ENCODE measurements at regions not wholly inside any gene's neighbourhood (a gene's known extent, or its start where the extent isn't known, plus 50 kb on each side); places are given as distances from the start of the nearest gene placed in this dataset.
"Not testable (repeated sequence)": the region's sequence is repeated elsewhere in the genome, so short reads cannot be mapped to it uniquely, and the experiment has no call there.

DNA sequence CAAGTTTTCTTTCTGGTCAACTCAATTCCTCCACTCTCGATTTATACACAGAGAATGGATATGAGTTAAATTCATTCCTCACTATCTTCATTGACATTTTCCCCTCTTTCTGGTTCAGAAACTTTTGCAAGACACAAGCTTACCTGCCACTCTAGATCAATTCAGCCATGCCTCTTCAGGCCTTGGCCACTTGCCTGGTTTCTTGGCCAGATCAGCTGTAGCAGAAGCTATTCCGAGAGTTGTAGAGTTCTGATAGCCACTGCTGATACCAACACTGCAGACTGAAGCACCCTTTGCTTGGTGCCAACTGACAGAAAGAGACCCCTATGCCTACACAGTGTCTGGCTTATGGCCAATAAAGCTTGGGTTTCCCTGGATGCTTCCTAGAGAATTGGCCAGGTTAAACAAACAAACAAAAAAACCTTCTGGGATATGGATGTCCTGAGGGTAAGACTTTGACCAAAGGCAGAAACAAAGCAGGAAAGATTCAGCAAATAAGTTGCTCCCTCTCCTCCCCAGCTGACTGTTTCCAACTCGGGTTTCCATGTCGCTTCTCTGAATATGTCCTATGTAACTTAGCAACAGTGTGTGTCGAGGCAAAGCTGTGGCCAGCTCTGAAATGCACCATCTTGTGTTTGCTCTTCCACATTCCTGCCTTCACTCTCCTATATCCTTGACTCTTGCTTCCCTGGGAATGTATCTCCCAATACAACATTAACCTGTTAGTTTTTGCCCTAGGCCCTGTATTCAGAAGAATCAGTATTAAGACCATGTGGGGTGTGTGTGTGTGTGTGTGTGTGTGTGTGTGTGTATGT lies 521.6 kb downstream of the EPHA3 start:
- no peak for DNase-seq (ENCODE audit: low spot score)

DNA sequence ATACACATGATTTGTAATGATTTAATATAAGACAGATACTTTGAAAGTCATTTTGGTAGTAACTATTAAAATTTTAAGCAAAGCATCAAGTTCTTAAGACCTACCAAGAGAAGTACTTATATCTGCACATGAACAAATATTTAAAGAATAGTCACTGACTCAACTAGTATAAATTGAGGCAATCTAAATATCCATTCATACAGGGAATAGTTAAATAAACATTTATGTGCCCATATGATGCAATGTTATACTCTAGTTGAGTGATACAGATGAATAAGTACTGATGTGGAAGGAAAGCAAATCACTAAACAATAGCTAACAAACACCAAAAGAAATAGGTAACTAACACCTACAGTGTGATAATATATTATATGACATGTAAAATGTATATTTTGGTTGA lies 527.7 kb downstream of the EPHA3 start:
- no peak for DNase-seq (ENCODE audit: low spot score)

DNA sequence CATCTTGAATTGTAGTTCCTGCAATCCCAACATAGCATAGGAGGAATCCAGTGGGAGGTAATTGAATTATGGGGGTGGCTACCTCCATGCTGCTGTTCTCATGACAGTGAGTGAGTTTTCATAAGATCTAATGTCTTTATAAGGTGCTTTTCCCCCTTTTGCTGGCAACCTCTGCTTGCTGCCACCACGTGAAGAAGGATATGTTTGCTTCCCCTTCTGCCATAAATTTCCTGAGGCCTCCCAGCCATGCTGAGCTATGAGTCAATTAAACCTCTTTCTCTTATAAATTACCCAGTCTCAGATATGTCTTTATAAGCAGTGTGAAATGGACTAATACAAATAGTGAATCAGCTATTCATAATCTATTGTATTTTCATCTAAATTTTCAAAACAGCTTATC lies 537.3 kb downstream of the EPHA3 start:
- DNase-seq (ENCODE audit: low spot score): no peak

DNA sequence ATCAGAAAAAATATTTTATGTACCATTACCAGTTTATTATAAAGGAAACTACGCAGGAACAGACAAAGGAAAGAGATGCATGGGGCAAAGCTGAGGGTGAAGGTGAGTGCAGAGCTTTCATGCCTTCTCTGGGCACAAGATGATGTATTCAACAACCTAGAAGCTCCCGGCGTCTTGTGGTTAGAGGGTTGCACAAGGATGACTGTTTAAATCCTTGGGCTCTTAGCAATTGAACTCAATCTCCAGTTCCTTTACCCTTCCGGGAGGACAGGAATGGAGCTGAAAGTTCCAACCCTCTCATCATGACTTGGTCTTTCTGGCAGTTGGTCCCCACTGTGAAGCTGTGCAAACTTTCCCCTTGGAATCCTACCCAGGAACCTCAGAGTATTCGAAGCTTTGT lies 542.0 kb downstream of the EPHA3 start:
- no peak for DNase-seq (ENCODE audit: low spot score)

DNA sequence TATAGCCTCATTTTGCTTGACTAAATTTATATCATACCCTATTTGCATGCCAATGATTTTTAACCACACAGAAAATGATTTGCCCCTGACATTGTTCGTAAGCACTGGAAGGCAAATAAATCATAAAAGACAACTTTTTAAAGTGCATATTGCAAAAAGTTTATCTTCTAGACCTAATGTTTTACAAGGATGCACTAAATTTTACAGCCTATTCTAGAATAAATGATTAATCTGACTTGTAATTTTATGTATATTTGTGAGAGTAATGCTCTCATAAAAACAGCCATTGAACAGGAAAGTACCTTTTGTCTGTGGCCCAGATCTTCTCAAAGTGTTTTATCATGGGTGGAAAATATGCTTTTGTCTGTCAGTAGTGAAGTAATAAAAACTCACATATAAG lies 546.6 kb downstream of the EPHA3 start:
- DNase-seq (ENCODE audit: low spot score): no peak

DNA sequence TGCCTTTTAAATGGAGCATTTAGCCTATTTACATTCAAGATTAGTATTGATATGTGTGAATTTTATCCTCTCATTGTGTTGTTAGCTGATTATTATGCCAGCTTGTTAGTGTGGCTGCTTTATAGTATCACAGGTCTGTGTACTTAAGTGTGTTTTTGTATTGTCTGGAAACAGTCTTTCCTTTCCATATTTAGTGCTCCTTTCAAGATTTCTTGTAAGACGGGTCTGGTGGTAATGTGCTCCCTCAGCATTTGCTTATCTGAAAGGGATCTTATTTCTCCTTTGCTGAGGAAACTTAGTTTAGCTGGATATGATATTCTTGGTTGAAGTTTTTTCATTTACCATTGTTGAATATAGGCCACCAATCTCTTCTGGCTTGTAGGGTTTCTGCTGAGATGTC lies 549.0 kb downstream of the EPHA3 start:
- DNase-seq (ENCODE audit: low spot score): no peak

DNA sequence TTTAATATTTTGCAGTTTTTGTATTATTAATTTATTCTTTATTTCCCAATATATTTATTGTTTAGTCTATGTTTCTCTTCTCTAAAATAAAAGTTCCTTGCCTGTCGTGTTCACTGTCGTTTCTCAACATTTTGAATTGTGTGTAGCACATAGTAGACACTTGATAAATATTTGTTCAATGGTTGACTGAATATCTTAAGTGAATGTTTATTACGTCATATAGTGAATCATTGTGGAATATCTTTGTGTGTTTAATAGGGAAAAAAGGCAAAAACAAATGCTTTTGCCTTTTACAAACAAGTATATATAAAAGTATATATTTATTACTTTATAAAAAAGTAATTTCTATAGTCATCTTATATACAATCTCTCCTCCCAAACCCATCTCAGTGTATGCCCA lies 572.3 kb downstream of the EPHA3 start:
- no peak for DNase-seq (ENCODE audit: low spot score)

DNA sequence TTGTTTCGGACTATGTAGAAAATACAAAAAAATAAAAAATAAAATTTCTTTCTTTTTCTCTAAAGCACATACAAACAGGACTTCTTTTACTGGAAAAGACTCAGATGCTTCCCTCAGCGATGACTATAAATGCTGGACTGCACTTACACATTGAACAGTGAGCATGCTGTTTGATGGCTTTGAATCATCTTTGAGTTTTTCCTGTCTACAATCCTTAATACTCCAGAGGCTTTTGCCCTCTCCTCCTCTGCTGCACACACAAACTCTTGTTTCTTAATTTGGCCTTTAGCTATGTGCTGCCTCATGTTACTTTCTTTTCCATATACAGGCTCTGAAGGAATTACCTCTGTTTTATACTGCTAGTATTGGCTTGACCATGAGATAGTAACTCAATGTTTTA lies 575.1 kb downstream of the EPHA3 start:
- DNase-seq (ENCODE audit: low spot score): no peak

DNA sequence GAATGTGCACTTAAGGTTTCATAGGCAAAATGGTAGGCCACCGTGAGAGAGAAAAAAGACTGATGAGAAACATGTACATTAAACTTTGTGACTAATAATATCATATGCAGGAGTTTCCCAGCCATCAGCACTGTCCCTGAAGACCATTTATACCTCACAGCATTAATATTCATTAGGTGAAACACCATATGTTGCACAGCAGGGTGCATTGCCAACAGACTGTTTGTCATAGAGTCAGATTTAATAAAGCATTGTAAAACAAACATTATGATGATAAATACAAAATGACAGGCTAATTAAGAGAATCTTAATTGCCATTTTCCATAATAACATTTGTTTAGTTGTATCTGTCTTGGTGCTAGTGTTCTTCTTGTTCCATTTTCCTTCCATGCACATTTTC lies 578.3 kb downstream of the EPHA3 start:
- no peak for DNase-seq (ENCODE audit: low spot score)

DNA sequence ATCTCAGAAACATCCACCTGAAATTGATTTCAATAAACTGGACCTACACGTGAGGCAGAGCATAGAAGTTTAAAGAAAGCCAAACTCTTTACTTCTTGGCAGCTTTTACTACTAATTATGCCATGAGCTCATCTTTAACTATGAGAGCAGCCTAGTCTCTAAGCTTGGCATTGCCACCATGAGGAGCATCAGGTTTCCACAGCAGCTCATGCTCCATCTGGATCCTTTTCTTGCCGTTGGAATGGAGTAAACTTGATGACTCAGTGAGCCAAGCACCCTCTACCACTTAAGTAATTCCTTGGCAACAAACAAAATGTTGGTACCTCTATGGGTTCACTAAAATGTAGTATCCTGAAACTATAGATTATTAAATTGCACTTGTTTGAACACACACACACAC lies 583.2 kb downstream of the EPHA3 start:
- no peak for DNase-seq (ENCODE audit: low spot score)

DNA sequence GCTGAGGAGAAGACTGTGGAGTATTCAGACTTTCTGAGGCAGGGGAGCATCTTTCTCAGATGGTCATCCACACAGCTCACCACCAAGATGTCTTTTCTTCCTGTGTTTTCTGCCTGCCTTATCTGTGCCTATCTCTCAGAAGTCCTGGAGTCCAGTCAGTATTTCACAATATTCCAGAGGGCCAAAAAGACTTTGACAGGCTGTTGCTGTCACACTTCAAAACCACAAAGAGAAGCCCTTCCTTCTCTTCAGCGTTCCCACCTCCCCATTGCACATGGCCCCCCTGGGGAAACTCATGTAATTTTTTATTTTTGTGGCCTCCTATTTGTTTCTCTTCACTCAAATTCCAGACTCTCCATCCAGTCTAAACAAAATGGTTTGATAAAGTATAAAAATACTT lies 585.2 kb downstream of the EPHA3 start:
- DNase-seq (ENCODE audit: low spot score): no peak

DNA sequence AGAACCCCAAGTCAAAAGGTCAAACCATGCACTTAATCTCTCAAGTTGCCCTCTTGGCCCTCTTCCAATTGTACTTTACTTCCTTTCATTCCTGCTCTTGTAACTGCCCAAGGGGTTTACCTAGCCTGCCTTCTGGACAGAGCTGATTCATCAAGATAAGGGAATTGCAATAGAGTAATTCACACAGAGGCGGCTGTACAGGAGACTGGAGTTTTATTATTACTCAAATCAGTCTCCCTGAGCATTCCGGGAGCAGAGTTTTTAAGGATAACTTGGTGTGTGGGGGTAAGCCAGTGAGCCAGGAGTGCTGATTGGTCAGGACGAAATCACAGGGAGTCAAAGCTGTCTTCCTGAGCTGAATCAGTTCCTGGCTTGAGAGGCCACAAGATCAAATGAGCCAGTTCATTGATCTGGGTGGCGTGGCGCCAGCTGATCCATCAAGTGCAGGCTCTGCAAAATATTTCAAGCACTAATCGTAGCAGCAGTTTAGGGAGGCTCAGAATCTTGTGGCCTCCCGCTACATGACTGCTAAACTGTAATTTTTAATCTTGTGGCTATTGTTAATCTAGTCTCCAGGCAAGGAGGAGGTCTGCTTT lies 590.0 kb downstream of the EPHA3 start:
- DNase-seq (ENCODE audit: low spot score): peak; percentile 69

DNA sequence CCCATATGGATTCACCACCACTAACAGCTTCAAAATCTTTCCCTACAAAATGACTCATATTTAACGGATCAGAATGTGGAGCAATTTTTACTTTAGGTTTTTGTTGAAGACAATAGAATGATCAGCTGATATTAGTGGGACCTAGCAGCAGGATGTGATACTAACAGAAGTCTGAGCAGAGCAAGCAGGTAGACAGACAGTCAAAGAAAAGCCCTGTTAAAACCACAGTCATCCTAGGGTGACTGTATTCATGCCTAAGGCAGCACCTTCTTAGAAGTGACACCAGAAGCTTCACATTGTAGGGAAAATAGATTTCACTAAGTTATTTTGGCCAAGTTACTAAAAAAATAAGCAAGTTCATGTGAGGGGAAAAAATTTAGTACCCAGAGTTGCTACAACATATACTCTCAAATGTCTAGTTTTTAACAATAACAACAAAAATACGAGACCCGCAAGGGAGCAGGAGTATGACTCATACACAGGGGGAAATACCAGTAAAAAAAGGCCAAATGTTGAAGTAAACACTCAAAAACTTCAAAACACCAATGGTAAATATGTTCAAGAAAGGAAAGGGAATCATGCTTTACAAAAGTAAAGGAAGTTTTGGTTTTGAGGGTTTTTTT lies 590.9 kb downstream of the EPHA3 start:
- DNase-seq (ENCODE audit: low spot score): no peak

DNA sequence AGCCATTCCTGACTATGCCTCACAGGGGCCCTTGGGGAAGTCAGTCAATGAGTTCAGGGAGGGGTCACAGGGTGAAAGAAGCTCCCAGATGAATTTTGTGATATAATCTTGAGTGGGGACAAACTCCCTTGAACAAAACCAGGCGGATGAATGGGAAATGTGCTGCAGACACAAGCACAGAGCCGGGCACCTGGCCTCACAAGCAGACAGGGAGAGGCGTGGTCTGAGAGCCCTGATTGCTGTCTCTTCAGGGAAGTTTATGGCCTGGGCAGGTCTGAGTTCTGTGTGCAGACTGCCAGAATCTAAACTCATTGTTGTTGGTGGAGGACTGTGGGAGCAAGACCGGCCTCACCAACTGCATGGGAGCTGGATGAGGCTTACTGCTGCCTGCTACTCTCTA lies 591.8 kb downstream of the EPHA3 start:
- no peak for DNase-seq (ENCODE audit: low spot score)

DNA sequence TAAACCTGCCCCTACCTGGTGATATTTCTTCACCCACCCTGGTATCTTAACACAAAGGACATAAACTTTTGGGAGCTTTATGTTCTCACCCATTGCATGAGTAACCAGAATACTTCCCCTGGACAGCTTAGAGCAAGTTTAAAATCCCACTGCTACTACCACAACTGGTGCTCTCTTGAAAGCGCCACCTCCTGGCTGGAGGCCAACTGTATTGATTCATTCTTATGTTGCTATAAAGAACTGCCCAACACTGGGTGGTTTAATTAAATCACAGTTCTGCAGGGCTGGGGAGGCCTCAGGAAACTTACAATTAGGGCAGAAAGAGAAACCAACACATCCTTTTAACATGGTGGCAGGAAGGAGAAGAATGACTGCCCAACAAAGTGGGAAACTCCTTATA lies 592.4 kb downstream of the EPHA3 start:
- peak; percentile 76 for DNase-seq (ENCODE audit: low spot score)

DNA sequence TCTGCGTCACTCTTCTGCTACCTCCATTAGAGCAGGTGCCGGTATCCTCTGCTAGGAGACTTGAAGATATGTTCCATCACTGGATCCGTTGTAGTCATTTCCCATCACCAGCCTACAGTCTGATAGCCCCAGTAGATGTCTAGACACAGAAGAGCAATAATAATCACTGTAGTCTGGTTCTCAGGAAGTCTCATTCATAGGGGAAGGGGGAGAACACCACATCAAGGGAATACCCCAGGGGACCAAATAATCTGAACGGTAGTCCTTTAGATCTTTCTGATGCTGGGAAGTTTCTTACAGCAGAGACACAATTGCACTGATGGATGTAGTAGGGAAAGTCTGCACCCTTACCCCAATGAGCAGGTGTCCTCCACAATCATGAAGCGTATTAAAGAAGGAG lies 595.0 kb downstream of the EPHA3 start:
- DNase-seq (ENCODE audit: low spot score): no peak

DNA sequence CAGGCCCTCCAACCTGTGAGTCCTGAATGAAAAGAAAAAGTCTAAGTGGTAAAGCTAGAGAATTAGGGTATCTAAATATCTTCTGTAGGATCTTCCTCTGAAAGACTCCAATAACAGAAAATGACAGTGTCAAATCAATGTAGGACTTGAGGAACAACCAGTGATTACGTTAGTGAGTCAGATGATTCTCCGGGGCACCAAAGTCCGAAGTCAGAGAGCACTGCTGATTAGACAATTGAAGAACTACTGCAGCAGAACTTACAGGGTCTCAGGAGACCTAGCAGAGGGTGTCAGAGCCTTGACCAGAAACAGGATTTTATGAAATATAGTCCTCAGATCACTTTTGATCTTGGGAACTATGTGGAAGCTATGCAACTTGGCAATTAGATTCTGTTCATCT lies 605.8 kb downstream of the EPHA3 start:
- DNase-seq (ENCODE audit: low spot score): no peak

DNA sequence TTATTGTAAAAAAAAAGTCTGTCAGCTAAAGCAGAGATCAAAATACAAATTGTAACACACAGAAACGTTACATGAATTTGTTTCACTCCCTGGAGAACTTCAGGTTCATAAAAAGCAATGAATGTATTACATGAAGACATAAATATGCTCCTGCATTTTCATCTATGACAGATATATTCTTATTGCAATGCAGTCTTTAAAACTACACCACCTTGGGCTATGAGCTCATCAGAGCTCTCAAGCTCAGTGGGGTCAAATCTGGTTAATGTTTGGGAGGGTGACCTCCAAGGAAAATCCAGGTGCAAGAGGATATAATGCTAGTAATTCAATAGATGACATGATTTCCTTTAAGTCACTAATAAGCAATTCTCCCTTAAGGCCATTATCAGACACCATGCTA lies 606.8 kb downstream of the EPHA3 start:
- DNase-seq (ENCODE audit: low spot score): no peak

DNA sequence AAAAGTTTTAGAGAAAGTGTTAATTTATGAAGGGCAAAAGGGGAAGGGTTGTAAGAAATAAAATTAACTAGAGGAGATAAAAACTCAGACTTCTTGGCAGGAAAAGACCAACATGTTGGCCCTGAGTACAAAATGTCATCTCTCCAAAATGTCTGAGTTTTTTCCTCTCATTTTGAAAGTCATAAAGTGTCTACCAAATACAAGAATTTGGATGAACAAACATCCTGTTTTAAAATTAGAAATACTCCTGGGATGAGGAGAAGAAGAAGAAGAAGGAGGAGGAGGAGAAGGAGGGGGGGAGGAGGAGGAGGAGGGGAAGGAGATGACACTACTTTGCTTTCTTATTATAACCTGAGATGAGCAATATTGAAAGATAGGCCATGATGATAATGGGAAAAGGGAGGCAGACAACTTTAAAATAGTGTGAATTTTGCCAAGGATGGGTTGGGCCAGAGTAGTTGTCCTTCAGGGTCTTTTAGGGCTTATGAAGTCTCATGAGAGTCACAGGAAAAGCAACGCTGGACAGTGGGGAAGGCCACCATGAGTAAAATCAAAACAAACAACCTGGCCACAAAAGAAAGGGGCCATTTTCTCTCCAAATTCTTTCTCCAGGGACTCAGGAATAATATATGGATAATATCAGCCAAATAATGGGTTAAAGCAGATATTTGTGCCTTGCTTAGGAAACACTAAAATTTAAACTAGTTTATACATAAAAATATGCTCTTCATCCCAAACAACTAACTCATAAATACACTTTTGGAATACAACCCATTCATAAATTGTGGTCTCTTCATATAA lies 632.9 kb downstream of the EPHA3 start:
- DNase-seq (ENCODE audit: low spot score): no peak

DNA sequence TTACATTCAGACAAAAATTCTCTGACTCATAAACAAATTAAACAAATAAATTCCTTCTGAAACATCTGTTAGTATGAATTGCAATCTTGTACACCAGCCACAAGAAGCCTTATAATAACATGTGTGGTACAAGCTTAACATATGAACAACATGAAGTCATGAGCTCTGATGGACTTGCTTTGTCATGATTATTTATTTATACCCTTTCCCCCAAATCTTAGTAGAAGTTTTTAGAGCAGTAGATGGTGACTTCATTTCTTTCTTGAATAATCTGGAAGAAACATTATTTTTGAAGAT lies 633.4 kb downstream of the EPHA3 start:
- no peak for DNase-seq (ENCODE audit: low spot score)

DNA sequence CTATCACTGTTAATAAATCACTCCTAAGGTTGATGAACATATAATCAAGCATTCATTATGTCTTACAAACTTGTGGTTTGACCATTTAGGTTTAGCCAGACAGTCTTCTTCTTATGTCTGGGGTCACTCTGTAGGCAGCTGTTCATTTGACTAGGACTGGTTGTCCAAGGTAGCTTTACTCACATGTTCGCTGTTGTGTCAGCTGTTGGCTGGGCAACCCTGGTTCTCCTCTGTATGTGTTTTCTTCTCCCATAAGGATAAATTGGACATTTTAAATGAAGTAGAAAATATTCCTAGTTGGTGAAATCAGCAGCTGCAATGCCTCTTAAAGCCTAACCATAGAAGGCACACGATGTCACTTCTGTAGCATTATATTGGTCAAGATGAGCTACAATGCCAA lies 635.1 kb downstream of the EPHA3 start:
- no peak for DNase-seq (ENCODE audit: low spot score)

DNA sequence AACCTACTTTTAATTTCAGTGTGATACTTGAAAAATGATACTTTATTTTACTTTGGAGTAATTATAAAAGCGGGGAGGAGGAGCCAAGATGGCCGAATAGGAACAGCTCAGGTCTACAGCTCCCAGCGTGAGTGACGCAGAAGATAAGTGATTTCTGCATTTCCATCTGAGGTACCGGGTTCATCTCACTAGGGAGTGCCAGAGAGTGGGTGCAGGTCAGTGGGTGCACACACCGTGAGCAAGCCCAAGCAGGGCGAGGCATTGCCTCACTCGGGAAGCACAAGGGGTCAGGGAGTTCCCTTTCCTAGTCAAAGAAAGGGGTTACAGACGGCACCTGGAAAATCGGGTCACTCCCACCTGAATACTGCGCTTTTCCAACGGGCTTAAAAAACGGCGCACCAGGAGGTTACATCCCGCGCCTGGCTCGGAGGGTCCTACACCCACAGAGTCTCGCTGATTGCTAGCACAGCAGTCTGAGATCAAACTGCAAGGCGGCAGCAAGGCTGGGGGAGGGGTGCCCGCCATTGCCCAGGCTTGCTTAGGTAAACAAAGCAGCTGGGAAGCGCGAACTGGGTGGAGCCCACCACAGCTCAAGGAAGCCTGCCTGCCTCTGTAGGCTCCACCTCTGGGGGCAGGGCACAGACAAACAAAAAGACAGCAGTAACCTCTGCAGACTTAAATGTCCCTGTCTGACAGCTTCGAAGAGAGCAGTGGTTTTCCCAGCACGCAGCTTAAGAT lies 640.3 kb downstream of the EPHA3 start:
- not testable (repeated sequence) for DNase-seq (ENCODE audit: low spot score)
